H1 (cell line): ENCODE measurements at regions not wholly inside any gene's neighbourhood (a gene's known extent, or its start where the extent isn't known, plus 50 kb on each side); places are given as distances from the start of the nearest gene placed in this dataset.

Source experiments
- ATF2 ChIP-seq: IDR thresholded peaks from 2 replicates; pipeline ENCODE4 v1.6.1; 2012; ENCODE audit warnings: low read length, inconsistent platforms
- CEBPB ChIP-seq: IDR thresholded peaks from 2 replicates; pipeline ENCODE4 v1.6.1; 2012; ENCODE audit warnings: low read depth, low read length
- CHD1 ChIP-seq: IDR thresholded peaks from 2 replicates; pipeline ENCODE4 v1.6.1; 2012; ENCODE audit warnings: low read depth, low read length, improper control_type of control experiment
- EP300 ChIP-seq, 2 experiments: IDR thresholded peaks; 1 replicate in 1 of 2; 2 replicates in 1 of 2; pipeline ENCODE4 v1.6.1; 2011 to 2012; ENCODE audit warnings: low read depth in 2 of 2, low read length in 2 of 2, mild to moderate bottlenecking in 2 of 2, borderline replicate concordance in 1 of 2, inconsistent platforms in 1 of 2, moderate library complexity in 1 of 2
- EZH2 ChIP-seq: fragments of 200-600 bp; sonication (generic); IDR thresholded peaks from 2 replicates; pipeline ENCODE4 v1.7.1; 2012; ENCODE audit warnings: low read depth, mild to moderate bottlenecking, moderate library complexity, low read length, inconsistent platforms; ENCODE audit not compliant: severe bottlenecking
- JUND ChIP-seq: IDR thresholded peaks from 2 replicates; pipeline ENCODE4 v1.6.1; 2011; ENCODE audit warnings: mild to moderate bottlenecking, improper control_type of control experiment, low read length
- MAFK ChIP-seq: IDR thresholded peaks from 2 replicates; pipeline ENCODE4 v1.6.1; 2012; ENCODE audit warnings: low read depth, mild to moderate bottlenecking, improper control_type of control experiment, low read length
- POLR2A ChIP-seq, 2 experiments: IDR thresholded peaks; 1 replicate in 1 of 2; 2 replicates in 1 of 2; pipeline ENCODE4 v1.6.1; 2011; ENCODE audit warnings: low read depth in 2 of 2, low read length in 2 of 2, mild to moderate bottlenecking in 2 of 2; ENCODE audit errors: control extremely low read depth in 1 of 2
- SIN3A ChIP-seq, 2 experiments: IDR thresholded peaks in 1 of 2; conservative IDR thresholded peaks in 1 of 2; 2 replicates each; pipeline ENCODE4 v1.6.1; 2011 to 2012; ENCODE audit warnings: low read length in 2 of 2, improper control_type of control experiment in 1 of 2, low read depth in 1 of 2, mild to moderate bottlenecking in 1 of 2
- TAF1 ChIP-seq: IDR thresholded peaks from 2 replicates; pipeline ENCODE4 v1.6.1; 2011; ENCODE audit warnings: mild to moderate bottlenecking, low read depth, low read length
- USF2 ChIP-seq: IDR thresholded peaks from 2 replicates; pipeline ENCODE4 v1.6.1; 2011; ENCODE audit warnings: low read length, improper control_type of control experiment
- TF ChIP-seq, protein P1 (sequence below), 3 experiments: IDR thresholded peaks; 1 replicate in 2 of 3; 2 replicates in 1 of 3; pipeline versions ENCODE4 v1.5.1 to v1.6.1; 2011; ENCODE audit warnings: low read length in 3 of 3, mild to moderate bottlenecking in 3 of 3, inconsistent platforms in 2 of 3, low read depth in 1 of 3, moderate library complexity in 1 of 3; ENCODE audit not compliant: insufficient read depth in 1 of 3; ENCODE audit errors: control extremely low read depth in 1 of 3

- TF ChIP-seq, protein P1, sequence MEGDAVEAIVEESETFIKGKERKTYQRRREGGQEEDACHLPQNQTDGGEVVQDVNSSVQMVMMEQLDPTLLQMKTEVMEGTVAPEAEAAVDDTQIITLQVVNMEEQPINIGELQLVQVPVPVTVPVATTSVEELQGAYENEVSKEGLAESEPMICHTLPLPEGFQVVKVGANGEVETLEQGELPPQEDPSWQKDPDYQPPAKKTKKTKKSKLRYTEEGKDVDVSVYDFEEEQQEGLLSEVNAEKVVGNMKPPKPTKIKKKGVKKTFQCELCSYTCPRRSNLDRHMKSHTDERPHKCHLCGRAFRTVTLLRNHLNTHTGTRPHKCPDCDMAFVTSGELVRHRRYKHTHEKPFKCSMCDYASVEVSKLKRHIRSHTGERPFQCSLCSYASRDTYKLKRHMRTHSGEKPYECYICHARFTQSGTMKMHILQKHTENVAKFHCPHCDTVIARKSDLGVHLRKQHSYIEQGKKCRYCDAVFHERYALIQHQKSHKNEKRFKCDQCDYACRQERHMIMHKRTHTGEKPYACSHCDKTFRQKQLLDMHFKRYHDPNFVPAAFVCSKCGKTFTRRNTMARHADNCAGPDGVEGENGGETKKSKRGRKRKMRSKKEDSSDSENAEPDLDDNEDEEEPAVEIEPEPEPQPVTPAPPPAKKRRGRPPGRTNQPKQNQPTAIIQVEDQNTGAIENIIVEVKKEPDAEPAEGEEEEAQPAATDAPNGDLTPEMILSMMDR (IDR thresholded peaks at IDR 0.05; ENCODE audit: control extremely low read depth in 1 of 3, insufficient read depth in 1 of 3, low read depth in 1 of 3, low read length in 3 of 3), result no peak
- no peak for TF ChIP-seq CHD1
- TF ChIP-seq POLR2A (IDR thresholded peaks at IDR 0.05; ENCODE audit: control extremely low read depth in 1 of 2, low read depth in 2 of 2, low read length in 2 of 2), result no peak
- no peak for TF ChIP-seq ATF2
- TF ChIP-seq SIN3A (conservative IDR thresholded peaks at IDR 0.05 in 1 of 2, IDR thresholded peaks at IDR 0.05 in 1 of 2; ENCODE audit: low read depth in 1 of 2, low read length in 2 of 2), result no peak
- no peak for TF ChIP-seq TAF1
- TF ChIP-seq EZH2, result no peak
- TF ChIP-seq EP300 (IDR thresholded peaks at IDR 0.05; ENCODE audit: borderline replicate concordance in 1 of 2, low read depth in 2 of 2, low read length in 2 of 2), result no peak
- TF ChIP-seq JUND, result no peak
- TF ChIP-seq MAFK, result no peak
- TF ChIP-seq USF2, result no peak
- no peak for TF ChIP-seq CEBPB
Measured at GRCh38 chr18:1849386-1849785, 721.9 kb downstream of the METTL4 start.
